H1 (cell line): ENCODE measurements at regions not wholly inside any gene's neighbourhood (a gene's known extent, or its start where the extent isn't known, plus 50 kb on each side); places are given as distances from the start of the nearest gene placed in this dataset.

Experiments
- CBX5 ChIP-seq: fragments of 300-800, 300-1000 bp; sonication (generic); IDR thresholded peaks from 2 replicates; pipeline ENCODE4 v1.7.1; 2016; ENCODE audit warnings: antibody characterized with exemption, low read length, low read depth
- EP300 ChIP-seq, 2 experiments: IDR thresholded peaks; 1 replicate in 1 of 2; 2 replicates in 1 of 2; pipeline ENCODE4 v1.6.1; 2011 to 2012; ENCODE audit warnings: low read depth in 2 of 2, low read length in 2 of 2, mild to moderate bottlenecking in 2 of 2, borderline replicate concordance in 1 of 2, inconsistent platforms in 1 of 2, moderate library complexity in 1 of 2
- FOSL1 ChIP-seq: IDR thresholded peaks from 2 replicates; pipeline ENCODE4 v1.6.1; 2011; ENCODE audit warnings: mild to moderate bottlenecking, low read depth, low read length, moderate library complexity; ENCODE audit not compliant: insufficient read depth
- GTF2F1 ChIP-seq: IDR thresholded peaks from 2 replicates; pipeline ENCODE4 v1.6.1; 2012; ENCODE audit warnings: low read depth, low read length, improper control_type of control experiment, borderline replicate concordance
- KDM4A ChIP-seq: IDR thresholded peaks from one replicate; pipeline ENCODE4 v1.7.1; 2012; ENCODE audit warnings: low read depth, mild to moderate bottlenecking, moderate library complexity, low read length, inconsistent platforms; ENCODE audit not compliant: severe bottlenecking
- KDM5A ChIP-seq: fragments of 200-600 bp; IDR thresholded peaks from 2 replicates; pipeline ENCODE4 v1.7.1; 2012; ENCODE audit warnings: mild to moderate bottlenecking, low read length, inconsistent platforms, mixed read lengths
- RBBP5 ChIP-seq: IDR thresholded peaks from 2 replicates; pipeline ENCODE4 v1.7.1; 2012; ENCODE audit warnings: low read depth, mild to moderate bottlenecking, inconsistent platforms, low read length, moderate library complexity, borderline replicate concordance
- RXRA ChIP-seq: IDR thresholded peaks from 2 replicates; pipeline ENCODE4 v1.6.1; 2011; ENCODE audit warnings: low read depth, mild to moderate bottlenecking, low read length, moderate library complexity; ENCODE audit not compliant: insufficient read depth
- SP1 ChIP-seq: IDR thresholded peaks from 2 replicates; pipeline ENCODE4 v1.6.1; 2011; ENCODE audit warnings: low read depth, low read length
- ZNF274 ChIP-seq: IDR thresholded peaks from 2 replicates; pipeline ENCODE4 v1.7.0; 2012; ENCODE audit warnings: low read length, borderline replicate concordance; ENCODE audit errors: extremely low read depth
- TF ChIP-seq, protein P1 (sequence below): IDR thresholded peaks from 2 replicates; pipeline ENCODE4 v1.6.1; 2012; ENCODE audit warnings: low read length, inconsistent platforms

DNA sequence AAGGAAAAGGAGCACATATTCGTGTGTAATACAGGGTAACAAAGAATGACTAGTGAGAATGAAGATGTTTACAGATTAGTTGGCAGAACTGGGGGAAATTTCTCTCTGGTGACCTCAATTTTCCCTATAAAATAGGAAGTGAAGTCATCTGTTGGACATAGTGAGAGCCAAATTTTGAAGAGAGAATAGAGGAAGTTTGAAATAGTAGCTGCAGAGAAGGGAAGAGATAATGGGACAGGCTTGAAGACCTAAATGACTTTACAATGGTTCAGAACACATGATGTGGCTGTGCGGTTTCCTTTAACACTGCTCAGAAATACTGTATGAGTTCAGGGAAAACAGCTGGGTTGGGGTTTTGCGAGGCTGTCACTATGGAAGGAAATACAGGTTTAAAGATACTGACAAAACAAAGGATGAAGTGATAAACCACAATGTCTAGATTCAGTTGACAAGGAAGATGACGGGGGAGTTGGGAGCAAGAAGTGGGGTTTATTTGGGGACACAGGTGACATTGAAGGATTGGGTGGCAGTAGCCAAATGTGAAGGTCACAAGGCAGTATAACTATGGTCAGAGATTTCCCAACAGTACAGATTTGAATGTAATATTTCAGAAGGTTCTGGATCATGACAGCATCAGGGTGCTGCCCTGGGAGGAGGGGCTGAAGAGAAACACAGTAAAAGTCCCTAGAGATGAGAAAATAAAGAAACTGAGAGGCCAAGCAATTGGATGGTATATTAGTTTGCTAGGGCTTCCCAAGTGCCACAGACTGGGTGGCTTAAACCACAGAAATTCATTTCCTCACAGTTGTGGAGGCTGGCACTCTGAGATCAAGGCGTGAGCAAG, 82.6 kb upstream of the TANK start (continued):
- TF ChIP-seq, protein P1, sequence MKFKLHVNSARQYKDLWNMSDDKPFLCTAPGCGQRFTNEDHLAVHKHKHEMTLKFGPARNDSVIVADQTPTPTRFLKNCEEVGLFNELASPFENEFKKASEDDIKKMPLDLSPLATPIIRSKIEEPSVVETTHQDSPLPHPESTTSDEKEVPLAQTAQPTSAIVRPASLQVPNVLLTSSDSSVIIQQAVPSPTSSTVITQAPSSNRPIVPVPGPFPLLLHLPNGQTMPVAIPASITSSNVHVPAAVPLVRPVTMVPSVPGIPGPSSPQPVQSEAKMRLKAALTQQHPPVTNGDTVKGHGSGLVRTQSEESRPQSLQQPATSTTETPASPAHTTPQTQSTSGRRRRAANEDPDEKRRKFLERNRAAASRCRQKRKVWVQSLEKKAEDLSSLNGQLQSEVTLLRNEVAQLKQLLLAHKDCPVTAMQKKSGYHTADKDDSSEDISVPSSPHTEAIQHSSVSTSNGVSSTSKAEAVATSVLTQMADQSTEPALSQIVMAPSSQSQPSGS: no peak
- TF ChIP-seq KDM5A (no peak), GTF2F1 (no peak), SP1 (no peak), CBX5 (no peak), RXRA (no peak), FOSL1 (no peak), ZNF274 (no peak), KDM4A (no peak), EP300 (IDR thresholded peaks at IDR 0.05; ENCODE audit: borderline replicate concordance in 1 of 2, low read depth in 2 of 2, low read length in 2 of 2) (no peak), RBBP5 (no peak)
